ENCODE measurements at regions not wholly inside any gene's neighbourhood (a gene's known extent, or its start where the extent isn't known, plus 50 kb on each side); places are given as distances from the start of the nearest gene placed in this dataset.

GRCh38 chr10:9297580-9297979 lies 1243.1 kb downstream of the GATA3 start:
- Histone ChIP-seq H3K27me3 (ENCODE audit: insufficient read depth, poor library complexity, severe bottlenecking) (no peaks in the 10 kb centered on the region), H3K4me1 (ENCODE audit: insufficient read depth, poor library complexity, severe bottlenecking) (no peaks in the 10 kb centered on the region), H3K36me3 (ENCODE audit: low read depth) (no peaks in the 10 kb centered on the region), H3K4me3 (ENCODE audit: severe bottlenecking) (no peak overlapping the region), H3K27ac (ENCODE audit: poor library complexity, severe bottlenecking) (no peak overlapping the region), H3K9me3 (ENCODE audit: severe bottlenecking) (no peaks in the 10 kb centered on the region)
- DNase-seq (ENCODE audit: low spot score): no peak
- no peak for TF ChIP-seq CTCF (IDR thresholded peaks at IDR 0.05; ENCODE audit: poor library complexity, severe bottlenecking)
- no peak for ATAC-seq (ENCODE audit: low read depth)

GRCh38 chr10:9299966-9300365 lies 1245.5 kb downstream of the GATA3 start:
- no peak for TF ChIP-seq CTCF (IDR thresholded peaks at IDR 0.05; ENCODE audit: poor library complexity, severe bottlenecking)
- Histone ChIP-seq H3K36me3 (ENCODE audit: low read depth) (no peaks in the 10 kb centered on the region), H3K9me3 (ENCODE audit: severe bottlenecking) (no peaks in the 10 kb centered on the region), H3K4me1 (ENCODE audit: insufficient read depth, poor library complexity, severe bottlenecking) (no peaks in the 10 kb centered on the region), H3K27me3 (ENCODE audit: insufficient read depth, poor library complexity, severe bottlenecking) (no peaks in the 10 kb centered on the region), H3K4me3 (ENCODE audit: severe bottlenecking) (no peak overlapping the region), H3K27ac (ENCODE audit: poor library complexity, severe bottlenecking) (no peak overlapping the region)
- DNase-seq (ENCODE audit: low spot score) (no peak), ATAC-seq (ENCODE audit: low read depth) (no peak)

GRCh38 chr10:9301148-9301547 lies 1246.7 kb downstream of the GATA3 start:
- DNase-seq (ENCODE audit: low spot score) (no peak), ATAC-seq (ENCODE audit: low read depth) (no peak)
- Histone ChIP-seq H3K27ac (ENCODE audit: poor library complexity, severe bottlenecking) (no peak overlapping the region), H3K4me3 (ENCODE audit: severe bottlenecking) (no peak overlapping the region), H3K36me3 (ENCODE audit: low read depth) (no peaks in the 10 kb centered on the region), H3K27me3 (ENCODE audit: insufficient read depth, poor library complexity, severe bottlenecking) (no peaks in the 10 kb centered on the region), H3K4me1 (ENCODE audit: insufficient read depth, poor library complexity, severe bottlenecking) (no peaks in the 10 kb centered on the region), H3K9me3 (ENCODE audit: severe bottlenecking) (no peaks in the 10 kb centered on the region)
- peak; percentile 51 for TF ChIP-seq CTCF (IDR thresholded peaks at IDR 0.05; ENCODE audit: poor library complexity, severe bottlenecking)

GRCh38 chr10:9301554-9301953 lies 1247.1 kb downstream of the GATA3 start:
- Histone ChIP-seq H3K4me3 (ENCODE audit: severe bottlenecking) (no peak overlapping the region), H3K27ac (ENCODE audit: poor library complexity, severe bottlenecking) (no peak overlapping the region), H3K4me1 (ENCODE audit: insufficient read depth, poor library complexity, severe bottlenecking) (no peaks in the 10 kb centered on the region), H3K9me3 (ENCODE audit: severe bottlenecking) (no peaks in the 10 kb centered on the region), H3K27me3 (ENCODE audit: insufficient read depth, poor library complexity, severe bottlenecking) (no peaks in the 10 kb centered on the region), H3K36me3 (ENCODE audit: low read depth) (no peaks in the 10 kb centered on the region)
- DNase-seq (ENCODE audit: low spot score) (no peak), ATAC-seq (ENCODE audit: low read depth) (no peak)
- TF ChIP-seq CTCF (IDR thresholded peaks at IDR 0.05; ENCODE audit: poor library complexity, severe bottlenecking): peak; percentile 7

GRCh38 chr10:9302140-9302746 lies 1247.8 kb downstream of the GATA3 start:
- peak; percentile 52 for TF ChIP-seq CTCF (IDR thresholded peaks at IDR 0.05; ENCODE audit: poor library complexity, severe bottlenecking)
- no peak overlapping the region for H3K4me3 ChIP-seq (ENCODE audit: severe bottlenecking)
- no peaks in the 10 kb centered on the region for H3K4me1 ChIP-seq (ENCODE audit: insufficient read depth, poor library complexity, severe bottlenecking)
- no peaks in the 10 kb centered on the region for H3K36me3 ChIP-seq (ENCODE audit: low read depth)
- no peaks in the 10 kb centered on the region for H3K27me3 ChIP-seq (ENCODE audit: insufficient read depth, poor library complexity, severe bottlenecking)
- no peak overlapping the region for H3K27ac ChIP-seq (ENCODE audit: poor library complexity, severe bottlenecking)
- H3K9me3 ChIP-seq (ENCODE audit: severe bottlenecking): no peaks in the 10 kb centered on the region
- ATAC-seq (ENCODE audit: low read depth) (0 out of 3 replicates have a peak, but pooled peaks have one; percentile 35), DNase-seq (ENCODE audit: low spot score) (no peak)

All from RWPE2 (cell line).